Endothelial cell of umbilical vein (primary cell): ENCODE measurements at regions not wholly inside any gene's neighbourhood (a gene's known extent, or its start where the extent isn't known, plus 50 kb on each side); places are given as distances from the start of the nearest gene placed in this dataset.
"Not testable (repeated sequence)": the region's sequence is repeated elsewhere in the genome, so short reads cannot be mapped to it uniquely, and the experiment has no call there.

Experiments
- CTCF ChIP-seq, 2 donors: IDR thresholded peaks; 1 replicate in 1 of 2; 2 replicates in 1 of 2; pipeline ENCODE4 v1.5.1; 2011; ENCODE audit warnings: low read length in 2 of 2, mild to moderate bottlenecking in 2 of 2, moderate library complexity in 2 of 2, control low read depth in 1 of 2, inconsistent platforms in 1 of 2, low read depth in 1 of 2; ENCODE audit not compliant: insufficient read depth in 1 of 2; ENCODE audit errors: extremely low read depth in 1 of 2
- MYC ChIP-seq: IDR thresholded peaks from one replicate; pipeline ENCODE4 v1.6.1; 2011; ENCODE audit warnings: mild to moderate bottlenecking, low read depth, low read length
- POLR2A ChIP-seq: IDR thresholded peaks from 2 replicates; pipeline ENCODE4 v1.6.1; 2012; ENCODE audit warnings: low read depth, mild to moderate bottlenecking, control low read depth, low read length
- POLR2AphosphoS5 ChIP-seq: IDR thresholded peaks from 2 replicates; pipeline ENCODE4 v1.6.1; 2012; ENCODE audit warnings: low read depth, mild to moderate bottlenecking, control low read depth, low read length, moderate library complexity; ENCODE audit not compliant: insufficient read depth
- TF ChIP-seq, protein P1 (sequence below): IDR thresholded peaks from 2 replicates; pipeline ENCODE4 v1.6.1; 2011; ENCODE audit not compliant: insufficient read depth, insufficient read length

- not testable (repeated sequence) for TF ChIP-seq POLR2AphosphoS5; CTCF (IDR thresholded peaks at IDR 0.05; ENCODE audit: extremely low read depth in 1 of 2, insufficient read depth in 1 of 2, low read depth in 1 of 2, low read length in 2 of 2); POLR2A; MYC
- TF ChIP-seq, protein P1, sequence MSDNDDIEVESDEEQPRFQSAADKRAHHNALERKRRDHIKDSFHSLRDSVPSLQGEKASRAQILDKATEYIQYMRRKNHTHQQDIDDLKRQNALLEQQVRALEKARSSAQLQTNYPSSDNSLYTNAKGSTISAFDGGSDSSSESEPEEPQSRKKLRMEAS = not testable (repeated sequence)
These were observed 109.5 kb downstream of the LAT start for GRCh38 chr16:29094325-29094724.
